ENCODE measurements at regions not wholly inside any gene's neighbourhood (a gene's known extent, or its start where the extent isn't known, plus 50 kb on each side); places are given as distances from the start of the nearest gene placed in this dataset.

DNA sequence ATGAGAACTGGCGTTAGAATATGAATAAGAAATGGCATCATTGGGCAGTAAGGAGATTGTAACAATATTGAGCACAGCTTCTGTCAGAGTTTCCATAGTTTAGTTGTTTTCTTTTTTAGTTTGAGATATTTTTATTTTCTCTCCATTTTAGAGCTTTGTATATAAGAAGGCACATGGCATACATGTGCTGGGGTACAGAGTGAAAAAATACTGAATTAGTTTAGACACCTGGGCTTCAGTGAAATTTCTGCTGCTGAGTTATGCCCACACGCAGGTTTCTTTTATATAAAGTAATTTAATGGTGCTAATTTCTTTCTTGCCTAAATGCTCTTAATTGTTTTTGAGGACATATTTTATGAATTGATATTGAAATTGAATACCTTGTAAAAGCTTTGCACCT lies 53.6 kb upstream of the RWDD3 start:
- POLR2A ChIA-PET (ENCODE audit: low non-redundant PET), result no interaction called here
- no TSS peak for BruUV-seq (replicated peaks)
- Histone ChIP-seq H3K4me1 (ENCODE audit: insufficient read depth, low read length, poor library complexity, severe bottlenecking) (no peaks in the 10 kb centered on the region), H3K9me3 (ENCODE audit: low read depth, low read length, poor library complexity, severe bottlenecking) (no peaks in the 10 kb centered on the region), H3K36me3 (ENCODE audit: insufficient read depth, low read length, poor library complexity, severe bottlenecking) (no peaks in the 10 kb centered on the region), H3K4me3 (ENCODE audit: low read depth, low read length, poor library complexity, severe bottlenecking) (no peak overlapping the region), H3K27me3 (replicated peaks; ENCODE audit: insufficient read depth, low read depth, low read length, poor library complexity) (peaks cover 21% of the 10 kb centered on the region), H3K27ac (ENCODE audit: low read depth, low read length, poor library complexity, severe bottlenecking) (no peak overlapping the region)
- CTCF ChIA-PET, result no interaction called here
- intact Hi-C loops (cut with micrococcal nuclease; ENCODE audit: unreplicated experiment), result no loop called here
- no peak for DNase-seq (ENCODE audit: low spot score)
- no peak for TF ChIP-seq EZH2 (IDR thresholded peaks at IDR 0.05; ENCODE audit: borderline replicate concordance, low read depth, low read length, poor library complexity, severe bottlenecking)

DNA sequence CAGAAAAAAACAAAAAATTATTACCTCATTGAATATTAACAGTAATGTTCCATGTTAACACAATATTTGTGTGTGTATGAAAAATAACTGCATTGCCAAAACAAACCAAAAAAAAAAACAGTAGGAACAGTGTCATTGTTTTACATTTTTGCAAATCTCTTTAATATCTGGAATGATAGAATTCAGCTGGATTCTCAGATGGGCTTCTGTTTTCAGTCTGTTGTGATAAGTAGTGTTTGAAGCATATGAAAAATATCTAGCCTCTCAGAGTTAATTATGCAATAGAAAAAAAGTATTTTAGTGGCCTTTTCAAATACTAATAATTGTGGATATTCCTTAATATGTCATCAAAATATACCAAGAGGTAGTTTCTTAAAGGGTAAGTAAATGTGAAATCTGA lies 52.9 kb upstream of the RWDD3 start:
- CTCF ChIA-PET, result no interaction called here
- TF ChIP-seq, protein P1, sequence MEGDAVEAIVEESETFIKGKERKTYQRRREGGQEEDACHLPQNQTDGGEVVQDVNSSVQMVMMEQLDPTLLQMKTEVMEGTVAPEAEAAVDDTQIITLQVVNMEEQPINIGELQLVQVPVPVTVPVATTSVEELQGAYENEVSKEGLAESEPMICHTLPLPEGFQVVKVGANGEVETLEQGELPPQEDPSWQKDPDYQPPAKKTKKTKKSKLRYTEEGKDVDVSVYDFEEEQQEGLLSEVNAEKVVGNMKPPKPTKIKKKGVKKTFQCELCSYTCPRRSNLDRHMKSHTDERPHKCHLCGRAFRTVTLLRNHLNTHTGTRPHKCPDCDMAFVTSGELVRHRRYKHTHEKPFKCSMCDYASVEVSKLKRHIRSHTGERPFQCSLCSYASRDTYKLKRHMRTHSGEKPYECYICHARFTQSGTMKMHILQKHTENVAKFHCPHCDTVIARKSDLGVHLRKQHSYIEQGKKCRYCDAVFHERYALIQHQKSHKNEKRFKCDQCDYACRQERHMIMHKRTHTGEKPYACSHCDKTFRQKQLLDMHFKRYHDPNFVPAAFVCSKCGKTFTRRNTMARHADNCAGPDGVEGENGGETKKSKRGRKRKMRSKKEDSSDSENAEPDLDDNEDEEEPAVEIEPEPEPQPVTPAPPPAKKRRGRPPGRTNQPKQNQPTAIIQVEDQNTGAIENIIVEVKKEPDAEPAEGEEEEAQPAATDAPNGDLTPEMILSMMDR (conservative IDR thresholded peaks at IDR 0.05; ENCODE audit: low read depth, low read length), result no peak
- TF ChIP-seq EZH2 (IDR thresholded peaks at IDR 0.05; ENCODE audit: borderline replicate concordance, low read depth, low read length, poor library complexity, severe bottlenecking), result no peak
- H3K36me3 ChIP-seq (ENCODE audit: insufficient read depth, low read length, poor library complexity, severe bottlenecking), result no peaks in the 10 kb centered on the region
- no peaks in the 10 kb centered on the region for H3K9me3 ChIP-seq (ENCODE audit: low read depth, low read length, poor library complexity, severe bottlenecking)
- no peak for DNase-seq (ENCODE audit: low spot score)
- POLR2A ChIA-PET (ENCODE audit: low non-redundant PET), result no interaction called here
- BruUV-seq (replicated peaks), result no TSS peak
- no peaks in the 10 kb centered on the region for H3K4me1 ChIP-seq (ENCODE audit: insufficient read depth, low read length, poor library complexity, severe bottlenecking)
- peaks cover 23% of the 10 kb centered on the region for H3K27me3 ChIP-seq (replicated peaks; ENCODE audit: insufficient read depth, low read depth, low read length, poor library complexity)
- H3K27ac ChIP-seq (ENCODE audit: low read depth, low read length, poor library complexity, severe bottlenecking), result no peak overlapping the region
- no peak overlapping the region for H3K4me3 ChIP-seq (ENCODE audit: low read depth, low read length, poor library complexity, severe bottlenecking)
- intact Hi-C loops (cut with micrococcal nuclease; ENCODE audit: unreplicated experiment), result no loop called here

DNA sequence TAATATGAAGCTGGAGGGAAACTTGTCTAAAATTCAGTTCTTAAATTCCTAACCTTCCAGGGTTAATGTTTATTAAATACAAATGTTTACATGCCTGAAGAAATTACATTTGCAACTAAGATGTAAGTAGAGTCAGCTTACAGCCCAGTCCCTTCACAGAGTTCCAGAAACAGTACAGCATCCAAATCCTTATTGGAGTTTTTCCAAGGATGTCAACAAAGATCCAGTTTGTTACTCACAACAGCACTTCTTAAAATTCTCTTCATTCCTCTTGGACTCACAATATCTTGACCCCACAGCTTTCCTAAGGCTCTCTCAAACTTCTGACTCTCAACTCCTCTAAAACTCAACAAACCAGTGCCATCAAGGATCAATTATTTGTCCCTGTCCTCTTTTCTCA lies 50.1 kb upstream of the RWDD3 start:
- intact Hi-C loops (cut with micrococcal nuclease; ENCODE audit: unreplicated experiment), result no loop called here
- Histone ChIP-seq H3K9me3 (ENCODE audit: low read depth, low read length, poor library complexity, severe bottlenecking) (no peaks in the 10 kb centered on the region), H3K27ac (ENCODE audit: low read depth, low read length, poor library complexity, severe bottlenecking) (no peak overlapping the region), H3K4me3 (ENCODE audit: low read depth, low read length, poor library complexity, severe bottlenecking) (no peak overlapping the region), H3K36me3 (ENCODE audit: insufficient read depth, low read length, poor library complexity, severe bottlenecking) (no peaks in the 10 kb centered on the region), H3K27me3 (replicated peaks; ENCODE audit: insufficient read depth, low read depth, low read length, poor library complexity) (peaks cover 29% of the 10 kb centered on the region), H3K4me1 (ENCODE audit: insufficient read depth, low read length, poor library complexity, severe bottlenecking) (no peaks in the 10 kb centered on the region)
- CTCF ChIA-PET, result no interaction called here
- BruUV-seq (replicated peaks), result no TSS peak
- no peak for DNase-seq (ENCODE audit: low spot score)
- POLR2A ChIA-PET (ENCODE audit: low non-redundant PET), result no interaction called here
- TF ChIP-seq, protein P1 (conservative IDR thresholded peaks at IDR 0.05; ENCODE audit: low read depth, low read length), result no peak
- TF ChIP-seq EZH2 (IDR thresholded peaks at IDR 0.05; ENCODE audit: borderline replicate concordance, low read depth, low read length, poor library complexity, severe bottlenecking), result no peak
